ENCODE measurements at regions not wholly inside any gene's neighbourhood (a gene's known extent, or its start where the extent isn't known, plus 50 kb on each side); places are given as distances from the start of the nearest gene placed in this dataset.

DNA sequence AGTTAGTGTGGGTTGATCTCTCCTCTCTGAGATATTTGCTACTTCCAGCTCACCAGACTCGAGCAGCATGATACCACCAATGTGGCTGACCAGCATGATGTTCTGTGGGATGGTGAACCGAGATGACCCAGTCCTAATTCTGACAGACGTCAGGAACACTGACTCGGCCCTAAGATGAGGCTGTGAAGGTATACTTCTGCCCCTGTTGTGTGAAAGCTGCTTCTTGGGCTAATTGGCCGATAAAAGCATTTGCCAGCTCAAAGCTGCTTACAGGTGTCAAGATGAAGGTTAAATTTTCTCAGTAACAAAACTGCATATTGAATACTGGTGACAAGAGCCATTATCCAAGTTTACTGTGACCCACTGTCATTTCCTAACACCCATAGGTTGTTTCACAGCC is 151.4 kb downstream of the BRD1 start:
- POLR2A ChIA-PET = no interaction called here
- DNase-seq (ENCODE audit: low read depth, low spot score) = no peak
- Histone ChIP-seq H3K4me3 (ENCODE audit: low read depth in 2 of 2, low read length in 2 of 2) (no peak overlapping the region), H3K9me3 (ENCODE audit: control insufficient read depth, insufficient read depth, low read depth, low read length) (no peaks in the 10 kb centered on the region), H3K27me3 (ENCODE audit: control insufficient read depth, insufficient read depth, low read length) (peaks cover 12% of the 10 kb centered on the region), H3K36me3 (ENCODE audit: control insufficient read depth, insufficient read depth, low read length) (no peaks in the 10 kb centered on the region), H3K27ac (ENCODE audit: low read length) (no peak overlapping the region), H3K4me1 (ENCODE audit: control insufficient read depth, insufficient read depth, low read length) (no peaks in the 10 kb centered on the region)
- TF ChIP-seq, protein P1, sequence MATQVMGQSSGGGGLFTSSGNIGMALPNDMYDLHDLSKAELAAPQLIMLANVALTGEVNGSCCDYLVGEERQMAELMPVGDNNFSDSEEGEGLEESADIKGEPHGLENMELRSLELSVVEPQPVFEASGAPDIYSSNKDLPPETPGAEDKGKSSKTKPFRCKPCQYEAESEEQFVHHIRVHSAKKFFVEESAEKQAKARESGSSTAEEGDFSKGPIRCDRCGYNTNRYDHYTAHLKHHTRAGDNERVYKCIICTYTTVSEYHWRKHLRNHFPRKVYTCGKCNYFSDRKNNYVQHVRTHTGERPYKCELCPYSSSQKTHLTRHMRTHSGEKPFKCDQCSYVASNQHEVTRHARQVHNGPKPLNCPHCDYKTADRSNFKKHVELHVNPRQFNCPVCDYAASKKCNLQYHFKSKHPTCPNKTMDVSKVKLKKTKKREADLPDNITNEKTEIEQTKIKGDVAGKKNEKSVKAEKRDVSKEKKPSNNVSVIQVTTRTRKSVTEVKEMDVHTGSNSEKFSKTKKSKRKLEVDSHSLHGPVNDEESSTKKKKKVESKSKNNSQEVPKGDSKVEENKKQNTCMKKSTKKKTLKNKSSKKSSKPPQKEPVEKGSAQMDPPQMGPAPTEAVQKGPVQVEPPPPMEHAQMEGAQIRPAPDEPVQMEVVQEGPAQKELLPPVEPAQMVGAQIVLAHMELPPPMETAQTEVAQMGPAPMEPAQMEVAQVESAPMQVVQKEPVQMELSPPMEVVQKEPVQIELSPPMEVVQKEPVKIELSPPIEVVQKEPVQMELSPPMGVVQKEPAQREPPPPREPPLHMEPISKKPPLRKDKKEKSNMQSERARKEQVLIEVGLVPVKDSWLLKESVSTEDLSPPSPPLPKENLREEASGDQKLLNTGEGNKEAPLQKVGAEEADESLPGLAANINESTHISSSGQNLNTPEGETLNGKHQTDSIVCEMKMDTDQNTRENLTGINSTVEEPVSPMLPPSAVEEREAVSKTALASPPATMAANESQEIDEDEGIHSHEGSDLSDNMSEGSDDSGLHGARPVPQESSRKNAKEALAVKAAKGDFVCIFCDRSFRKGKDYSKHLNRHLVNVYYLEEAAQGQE (IDR thresholded peaks at IDR 0.05; ENCODE audit: insufficient read depth in 1 of 2, low read depth in 2 of 2, low read length in 1 of 2) = no peak
- TF ChIP-seq SIN3A (IDR thresholded peaks at IDR 0.05; ENCODE audit: borderline replicate concordance, insufficient read depth, low read depth, low read length) = no peak
- TF ChIP-seq POLR2AphosphoS5 (IDR thresholded peaks at IDR 0.05; ENCODE audit: low read depth, low read length) = no peak
- TF ChIP-seq, protein P2, sequence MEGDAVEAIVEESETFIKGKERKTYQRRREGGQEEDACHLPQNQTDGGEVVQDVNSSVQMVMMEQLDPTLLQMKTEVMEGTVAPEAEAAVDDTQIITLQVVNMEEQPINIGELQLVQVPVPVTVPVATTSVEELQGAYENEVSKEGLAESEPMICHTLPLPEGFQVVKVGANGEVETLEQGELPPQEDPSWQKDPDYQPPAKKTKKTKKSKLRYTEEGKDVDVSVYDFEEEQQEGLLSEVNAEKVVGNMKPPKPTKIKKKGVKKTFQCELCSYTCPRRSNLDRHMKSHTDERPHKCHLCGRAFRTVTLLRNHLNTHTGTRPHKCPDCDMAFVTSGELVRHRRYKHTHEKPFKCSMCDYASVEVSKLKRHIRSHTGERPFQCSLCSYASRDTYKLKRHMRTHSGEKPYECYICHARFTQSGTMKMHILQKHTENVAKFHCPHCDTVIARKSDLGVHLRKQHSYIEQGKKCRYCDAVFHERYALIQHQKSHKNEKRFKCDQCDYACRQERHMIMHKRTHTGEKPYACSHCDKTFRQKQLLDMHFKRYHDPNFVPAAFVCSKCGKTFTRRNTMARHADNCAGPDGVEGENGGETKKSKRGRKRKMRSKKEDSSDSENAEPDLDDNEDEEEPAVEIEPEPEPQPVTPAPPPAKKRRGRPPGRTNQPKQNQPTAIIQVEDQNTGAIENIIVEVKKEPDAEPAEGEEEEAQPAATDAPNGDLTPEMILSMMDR (IDR thresholded peaks at IDR 0.05) = no peak
- TF ChIP-seq TCF7L2 (IDR thresholded peaks at IDR 0.05; ENCODE audit: low read depth, low read length) = no peak
- BruUV-seq (replicated peaks) = no TSS peak
- intact Hi-C loops (cut with micrococcal nuclease; ENCODE audit: unreplicated experiment) (no loop called here), in situ Hi-C loops (cut with HindIII; ENCODE audit: low pct_unique_long_range_greater_than_20kb, low sequenced_read_pairs) (no loop called here)
- CTCF ChIA-PET = no interaction called here
- ATAC-seq = no peak

DNA sequence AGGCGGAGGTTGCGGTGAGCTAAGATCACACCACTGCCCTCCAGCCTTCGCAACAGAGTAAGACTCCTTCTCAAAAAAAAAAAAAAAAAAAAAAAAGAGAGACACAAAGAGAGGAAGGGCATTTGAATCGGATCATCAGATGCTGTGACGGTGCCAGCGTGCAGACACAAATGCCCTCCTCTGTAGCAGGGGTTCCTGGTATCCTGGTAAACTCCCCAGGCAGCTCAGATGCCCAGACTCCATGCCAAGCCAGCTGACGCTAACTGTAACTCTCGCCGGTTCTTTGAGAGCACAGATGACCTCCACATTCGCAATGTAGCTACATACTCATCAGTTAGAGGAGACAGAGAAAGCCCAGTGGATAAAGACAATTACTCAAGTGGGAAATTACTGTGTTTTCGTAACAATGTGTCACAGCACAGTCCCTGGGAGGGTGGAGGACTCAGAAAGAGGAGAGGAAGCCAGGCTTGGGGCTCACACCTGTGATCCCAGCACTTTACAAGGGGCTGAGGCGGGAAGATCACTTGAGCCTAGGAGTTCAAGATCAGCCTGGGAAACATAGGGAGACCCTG is 153.1 kb downstream of the BRD1 start:
- CTCF ChIA-PET = no interaction called here
- no peaks in the 10 kb centered on the region for H3K9me3 ChIP-seq (ENCODE audit: control insufficient read depth, insufficient read depth, low read depth, low read length)
- POLR2A ChIA-PET = no interaction called here
- in situ Hi-C loops (cut with HindIII; ENCODE audit: low pct_unique_long_range_greater_than_20kb, low sequenced_read_pairs) = no loop called here
- no peak for DNase-seq (ENCODE audit: low read depth, low spot score)
- TF ChIP-seq TCF7L2 (IDR thresholded peaks at IDR 0.05; ENCODE audit: low read depth, low read length) (no peak), POLR2AphosphoS5 (IDR thresholded peaks at IDR 0.05; ENCODE audit: low read depth, low read length) (no peak), SIN3A (IDR thresholded peaks at IDR 0.05; ENCODE audit: borderline replicate concordance, insufficient read depth, low read depth, low read length) (no peak)
- TF ChIP-seq, protein P2 (IDR thresholded peaks at IDR 0.05) = no peak
- TF ChIP-seq, protein P1 (IDR thresholded peaks at IDR 0.05; ENCODE audit: insufficient read depth in 1 of 2, low read depth in 2 of 2, low read length in 1 of 2) = no peak
- BruUV-seq (replicated peaks) = no TSS peak
- H3K36me3 ChIP-seq (ENCODE audit: control insufficient read depth, insufficient read depth, low read length) = no peaks in the 10 kb centered on the region
- no peak overlapping the region for H3K27ac ChIP-seq (ENCODE audit: low read length)
- intact Hi-C loops (cut with micrococcal nuclease; ENCODE audit: unreplicated experiment) = no loop called here
- H3K4me1 ChIP-seq (ENCODE audit: control insufficient read depth, insufficient read depth, low read length) = no peaks in the 10 kb centered on the region
- H3K4me3 ChIP-seq (ENCODE audit: low read depth in 2 of 2, low read length in 2 of 2) = no peak overlapping the region
- H3K27me3 ChIP-seq (ENCODE audit: control insufficient read depth, insufficient read depth, low read length) = peaks cover 9% of the 10 kb centered on the region
- no peak for ATAC-seq

Measured in Panc1 (cell line).